Ovary (tissue), 3 donors: ENCODE measurements at regions not wholly inside any gene's neighbourhood (a gene's known extent, or its start where the extent isn't known, plus 50 kb on each side); places are given as distances from the start of the nearest gene placed in this dataset.

Experiments
- CTCF ChIP-seq, 3 donors: fragments of 450-650 bp in 2 of 3; fragments of 200-600 bp in 1 of 3; IDR thresholded peaks; one replicate each; pipeline versions ENCODE4 v1.5.1 to v1.8.0; 2016 to 2022; ENCODE audit warnings: antibody characterized with exemption in 3 of 3, mild to moderate bottlenecking in 1 of 3
- EP300 ChIP-seq: sonication (generic); formaldehyde crosslinking; IDR thresholded peaks from one replicate; pipeline ENCODE4 v1.6.1; 2017; ENCODE audit warnings: antibody characterized with exemption
- donor health status: DM: no; HTN: no; CAD: no.

- TF ChIP-seq CTCF (IDR thresholded peaks at IDR 0.05) (no peak), EP300 (no peak)
Measured at GRCh38 chr5:62684310-62684709, 105.7 kb downstream of the LRRC70 start.
